ENCODE measurements at regions not wholly inside any gene's neighbourhood (a gene's known extent, or its start where the extent isn't known, plus 50 kb on each side); places are given as distances from the start of the nearest gene placed in this dataset.

GRCh38 chr1:47508702-47509431, 71.0 kb downstream of the FOXD2 start:
- TF ChIP-seq POLR2A (IDR thresholded peaks at IDR 0.05) (no peak), POLR2AphosphoS5 (IDR thresholded peaks at IDR 0.05) (no peak)
